Gastrocnemius medialis (tissue), 4 donors: ENCODE measurements at regions not wholly inside any gene's neighbourhood (a gene's known extent, or its start where the extent isn't known, plus 50 kb on each side); places are given as distances from the start of the nearest gene placed in this dataset.

ENCODE experiments used
- ATAC-seq, 2 donors: fragments of 150-250 bp; one replicate each; pipeline ENCODE4 v1.9.1; 2016
- DNase-seq, 2 donors: peaks; one replicate each; pipeline ENCODE4 v3.0.0-alpha.2; 2019
- H3K27ac ChIP-seq, 4 donors: fragments of 200-600 bp; sonication (generic); 1 replicate in 1 of 4; 2 replicates in 3 of 4; pipeline ENCODE4 v1.5.1; 2016 to 2018; ENCODE audit warnings: mild to moderate bottlenecking in 2 of 4, moderate library complexity in 1 of 4
- H3K27me3 ChIP-seq, 3 donors: fragments of 200-600 bp; sonication (generic) in 2 of 3; 1 replicate in 1 of 3; 2 replicates in 2 of 3; pipeline versions ENCODE4 v1.5.1 to v1.6.0; 2016 to 2019; ENCODE audit warnings: mild to moderate bottlenecking in 1 of 3, moderate library complexity in 1 of 3
- H3K36me3 ChIP-seq, 2 donors: fragments of 200-600 bp; sonication (generic) in 1 of 2; one replicate each; pipeline ENCODE4 v1.5.1; 2017 to 2018
- H3K4me1 ChIP-seq, 2 donors: fragments of 200-600 bp; sonication (generic) in 1 of 2; one replicate each; pipeline ENCODE4 v1.5.1; 2016 to 2017; ENCODE audit warnings: mild to moderate bottlenecking in 2 of 2
- H3K4me3 ChIP-seq, 4 donors: fragments of 200-600 bp; sonication (generic) in 3 of 4; 1 replicate in 1 of 4; 2 replicates in 3 of 4; pipeline ENCODE4 v1.5.1; 2016 to 2019; ENCODE audit warnings: mild to moderate bottlenecking in 2 of 4
- H3K9me3 ChIP-seq, 3 donors: fragments of 200-600 bp; sonication (generic) in 2 of 3; 1 replicate in 1 of 3; 2 replicates in 2 of 3; pipeline ENCODE4 v1.5.1; 2016 to 2019
- POLR2A ChIP-seq, 2 donors: fragments of 450-650 bp; IDR thresholded peaks; one replicate each; pipeline ENCODE4 v1.6.1; 2017; ENCODE audit warnings: antibody characterized with exemption in 2 of 2, mild to moderate bottlenecking in 2 of 2, moderate library complexity in 2 of 2
- in situ Hi-C, 4 donors: fragments of 200-750 bp; cut with MboI; loops; one replicate each; pipeline versions ENCODE4 v1.15.0 to v1.8.0; 2017; ENCODE audit warnings: low sequenced_read_pairs in 4 of 4
- intact Hi-C: fragments of 100-400 bp; cut with DNase I; formaldehyde crosslinking; loops from one replicate; pipeline ENCODE4 v1.15.1; 2023; ENCODE audit warnings: low total_unique reads
- TF ChIP-seq, protein P1 (sequence below), 5 experiments: fragments of 450-650 bp in 3 of 5; fragments of 200-600 bp in 2 of 5; sonication (generic) in 2 of 5; IDR thresholded peaks in 4 of 5; conservative IDR thresholded peaks in 1 of 5; 1 replicate in 4 of 5; 2 replicates in 1 of 5; pipeline ENCODE4 v1.5.1; 2016 to 2019; ENCODE audit warnings: antibody characterized with exemption in 5 of 5, mild to moderate bottlenecking in 3 of 5, moderate library complexity in 3 of 5

DNA sequence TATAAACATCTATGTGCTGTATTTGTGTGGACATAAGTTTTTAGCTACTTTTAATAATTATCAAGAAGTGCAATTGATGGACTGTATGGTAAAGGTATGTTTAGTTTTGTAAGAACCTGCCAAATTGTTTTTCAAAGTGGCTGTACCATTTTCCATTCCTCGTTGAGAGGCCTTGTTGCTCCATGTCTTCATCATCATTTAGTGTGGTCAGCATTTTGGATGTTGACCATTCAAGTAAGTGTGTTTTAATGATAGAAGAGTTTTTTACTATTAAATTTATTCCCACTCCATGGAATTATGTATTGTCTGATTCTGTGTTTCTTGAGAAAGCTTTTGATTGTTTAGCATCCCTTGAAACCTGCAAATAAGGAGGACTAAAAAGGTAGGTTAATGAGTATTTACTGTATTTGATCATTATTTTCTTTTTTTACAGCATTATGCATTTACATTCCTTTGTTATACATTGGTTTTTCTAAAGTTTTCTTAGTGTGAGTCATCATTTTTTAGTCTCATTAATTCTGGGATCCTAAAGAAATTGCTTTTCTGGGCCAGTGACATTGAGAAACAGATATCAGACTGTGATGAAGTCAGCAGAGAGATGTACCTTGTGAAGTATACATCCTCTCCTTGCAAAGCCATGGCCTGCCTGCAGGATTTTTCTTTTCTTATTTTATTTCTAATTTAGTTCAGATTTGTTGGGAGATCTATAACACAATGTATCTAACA lies 312.8 kb upstream of the PTCHD4 start:
- ATAC-seq (no peak), DNase-seq (no peak)
- Histone ChIP-seq H3K36me3 (no peaks in the 10 kb centered on the region), H3K27me3 (no peaks in the 10 kb centered on the region), H3K4me1 (no peaks in the 10 kb centered on the region), H3K4me3 (no peak overlapping the region), H3K27ac (no peak overlapping the region), H3K9me3 (no peaks in the 10 kb centered on the region)
- intact Hi-C loops, result no loop called here
- in situ Hi-C loops, result no loop called here
- TF ChIP-seq, protein P1, sequence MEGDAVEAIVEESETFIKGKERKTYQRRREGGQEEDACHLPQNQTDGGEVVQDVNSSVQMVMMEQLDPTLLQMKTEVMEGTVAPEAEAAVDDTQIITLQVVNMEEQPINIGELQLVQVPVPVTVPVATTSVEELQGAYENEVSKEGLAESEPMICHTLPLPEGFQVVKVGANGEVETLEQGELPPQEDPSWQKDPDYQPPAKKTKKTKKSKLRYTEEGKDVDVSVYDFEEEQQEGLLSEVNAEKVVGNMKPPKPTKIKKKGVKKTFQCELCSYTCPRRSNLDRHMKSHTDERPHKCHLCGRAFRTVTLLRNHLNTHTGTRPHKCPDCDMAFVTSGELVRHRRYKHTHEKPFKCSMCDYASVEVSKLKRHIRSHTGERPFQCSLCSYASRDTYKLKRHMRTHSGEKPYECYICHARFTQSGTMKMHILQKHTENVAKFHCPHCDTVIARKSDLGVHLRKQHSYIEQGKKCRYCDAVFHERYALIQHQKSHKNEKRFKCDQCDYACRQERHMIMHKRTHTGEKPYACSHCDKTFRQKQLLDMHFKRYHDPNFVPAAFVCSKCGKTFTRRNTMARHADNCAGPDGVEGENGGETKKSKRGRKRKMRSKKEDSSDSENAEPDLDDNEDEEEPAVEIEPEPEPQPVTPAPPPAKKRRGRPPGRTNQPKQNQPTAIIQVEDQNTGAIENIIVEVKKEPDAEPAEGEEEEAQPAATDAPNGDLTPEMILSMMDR (IDR thresholded peaks at IDR 0.05 in 4 of 5, conservative IDR thresholded peaks at IDR 0.05 in 1 of 5), result no peak
- TF ChIP-seq POLR2A (IDR thresholded peaks at IDR 0.05), result no peak

DNA sequence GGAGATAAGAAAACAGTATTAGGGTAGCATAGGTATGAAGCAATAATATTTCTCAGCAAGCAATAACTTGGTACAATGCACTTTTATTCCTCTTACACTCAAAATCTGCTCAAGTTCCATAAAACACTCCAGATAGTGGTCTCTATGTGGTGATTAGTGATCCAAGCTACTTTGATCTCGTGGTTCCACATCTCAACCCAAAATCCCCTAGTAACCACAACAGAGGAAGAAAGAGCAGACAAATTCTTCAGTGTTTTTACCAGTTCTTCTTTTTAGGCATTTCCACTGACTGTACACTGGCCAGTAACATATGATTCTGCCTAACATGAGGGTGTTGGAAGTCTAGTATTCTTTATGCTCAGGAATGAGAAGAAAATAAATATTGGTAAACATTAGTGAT lies 309.0 kb upstream of the PTCHD4 start:
- no peaks in the 10 kb centered on the region for H3K4me1 ChIP-seq
- H3K9me3 ChIP-seq, result no peaks in the 10 kb centered on the region
- DNase-seq, result no peak
- H3K27me3 ChIP-seq, result no peaks in the 10 kb centered on the region
- no peak for ATAC-seq
- H3K4me3 ChIP-seq, result no peak overlapping the region
- in situ Hi-C loops, result no loop called here
- H3K27ac ChIP-seq, result no peak overlapping the region
- H3K36me3 ChIP-seq, result no peaks in the 10 kb centered on the region
- intact Hi-C loops, result no loop called here
- TF ChIP-seq, protein P1 (IDR thresholded peaks at IDR 0.05 in 4 of 5, conservative IDR thresholded peaks at IDR 0.05 in 1 of 5), result no peak
- no peak for TF ChIP-seq POLR2A (IDR thresholded peaks at IDR 0.05)

DNA sequence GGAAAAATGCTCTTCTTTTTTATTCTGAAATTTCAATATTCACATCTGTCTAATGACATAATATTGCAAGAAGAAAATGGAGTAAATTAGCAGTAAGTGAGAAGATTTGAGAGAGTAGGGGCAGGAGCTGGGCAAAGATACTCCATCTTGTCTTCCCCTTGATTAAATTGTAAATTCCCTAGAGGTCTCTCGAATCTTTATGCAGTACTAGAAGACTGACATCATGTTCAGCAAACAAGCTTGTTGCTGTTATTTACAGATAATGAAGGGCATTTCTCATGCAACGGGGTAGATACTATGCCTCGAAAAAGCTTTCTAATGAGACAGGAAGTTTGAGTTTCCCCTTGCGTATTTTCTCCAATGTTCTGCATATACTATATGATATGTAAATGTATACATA lies 306.9 kb upstream of the PTCHD4 start:
- in situ Hi-C loops, result no loop called here
- H3K9me3 ChIP-seq, result no peaks in the 10 kb centered on the region
- H3K4me1 ChIP-seq, result no peaks in the 10 kb centered on the region
- H3K36me3 ChIP-seq, result no peaks in the 10 kb centered on the region
- no peak overlapping the region for H3K4me3 ChIP-seq
- no peak for ATAC-seq
- H3K27ac ChIP-seq, result no peak overlapping the region
- no peak for DNase-seq
- intact Hi-C loops, result no loop called here
- no peaks in the 10 kb centered on the region for H3K27me3 ChIP-seq
- TF ChIP-seq, protein P1 (IDR thresholded peaks at IDR 0.05 in 4 of 5, conservative IDR thresholded peaks at IDR 0.05 in 1 of 5), result no peak

DNA sequence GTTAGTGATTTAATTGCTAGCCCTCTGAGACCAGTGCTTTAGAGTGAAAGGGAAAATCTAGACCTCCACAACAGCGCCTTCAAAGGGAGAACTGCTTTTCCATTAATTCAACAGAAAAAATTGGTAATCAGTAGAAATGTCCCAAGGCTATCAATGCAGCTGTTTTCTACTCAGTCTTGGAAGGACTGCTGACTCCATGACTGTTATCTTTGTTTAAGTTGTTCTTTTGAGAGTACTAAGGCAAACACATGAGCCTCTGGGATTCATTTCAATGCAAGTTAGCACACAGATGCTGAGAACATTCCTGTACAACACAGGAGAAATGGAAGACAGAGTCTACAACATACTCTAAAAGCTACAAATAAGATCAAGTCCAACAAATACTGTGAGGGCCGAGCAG lies 301.7 kb upstream of the PTCHD4 start:
- Histone ChIP-seq H3K4me3 (no peak overlapping the region), H3K4me1 (no peaks in the 10 kb centered on the region), H3K27me3 (no peaks in the 10 kb centered on the region), H3K9me3 (no peaks in the 10 kb centered on the region), H3K36me3 (no peaks in the 10 kb centered on the region), H3K27ac (no peak overlapping the region)
- ATAC-seq, result no peak
- intact Hi-C loops, result no loop called here
- in situ Hi-C loops, result no loop called here
- TF ChIP-seq, protein P1 (IDR thresholded peaks at IDR 0.05 in 4 of 5, conservative IDR thresholded peaks at IDR 0.05 in 1 of 5), result no peak
- no peak for TF ChIP-seq POLR2A (IDR thresholded peaks at IDR 0.05)
- DNase-seq, result no peak

DNA sequence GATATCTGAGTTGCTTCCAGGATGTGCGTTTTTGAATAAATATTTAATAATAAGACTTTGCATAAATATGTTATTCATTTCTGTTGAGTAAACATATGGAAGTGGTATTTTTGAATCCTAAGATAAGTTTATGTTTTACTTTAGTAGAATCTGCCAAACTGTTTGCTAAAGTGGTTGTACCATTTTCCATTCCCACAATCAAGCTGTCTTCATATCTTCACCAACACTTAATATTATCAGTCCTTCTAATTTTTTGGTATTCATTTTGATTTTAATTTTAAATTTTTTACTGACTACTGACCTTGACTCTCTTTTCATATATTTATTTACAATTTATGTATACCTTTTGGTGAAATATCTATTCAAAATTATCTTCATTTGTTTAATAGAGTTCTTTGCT lies 293.9 kb upstream of the PTCHD4 start:
- DNase-seq (no peak), ATAC-seq (no peak)
- Histone ChIP-seq H3K4me1 (no peaks in the 10 kb centered on the region), H3K9me3 (peaks cover 0 to 7% (median 0%) of the 10 kb centered on the region in 3 donors), H3K4me3 (no peak overlapping the region), H3K27ac (no peak overlapping the region), H3K36me3 (no peaks in the 10 kb centered on the region), H3K27me3 (no peaks in the 10 kb centered on the region)
- intact Hi-C loops (no loop called here), in situ Hi-C loops (no loop called here)
- TF ChIP-seq POLR2A (IDR thresholded peaks at IDR 0.05), result no peak
- TF ChIP-seq, protein P1 (IDR thresholded peaks at IDR 0.05 in 4 of 5, conservative IDR thresholded peaks at IDR 0.05 in 1 of 5), result no peak
